Osteoblast (primary cell): ENCODE measurements at regions not wholly inside any gene's neighbourhood (a gene's known extent, or its start where the extent isn't known, plus 50 kb on each side); places are given as distances from the start of the nearest gene placed in this dataset.

Experiments used
- DNase-seq: peaks from one replicate; pipeline ENCODE4 v3.0.0; 2011; ENCODE audit warnings: low spot score, mixed read lengths; ENCODE audit not compliant: insufficient read length; ENCODE audit errors: missing footprints
- H2AFZ ChIP-seq: 2 replicates; pipeline ENCODE4 v1.6.0; 2011; ENCODE audit warnings: mild to moderate bottlenecking, low read length
- H3K27ac ChIP-seq: 2 replicates; pipeline ENCODE4 v1.5.1; 2011; ENCODE audit warnings: mild to moderate bottlenecking, low read depth, low read length, moderate library complexity
- H3K27me3 ChIP-seq: 2 replicates; pipeline ENCODE4 v1.6.0; 2012; ENCODE audit warnings: mild to moderate bottlenecking, control low read depth, inconsistent platforms, low read length, moderate library complexity; ENCODE audit not compliant: insufficient read depth
- H3K36me3 ChIP-seq: 2 replicates; pipeline ENCODE4 v1.5.1; 2011; ENCODE audit warnings: mild to moderate bottlenecking, low read length, control low read depth, moderate library complexity; ENCODE audit not compliant: insufficient read depth
- H3K4me1 ChIP-seq: 2 replicates; pipeline ENCODE4 v1.5.1; 2011; ENCODE audit warnings: mild to moderate bottlenecking, low read length, control low read depth, moderate library complexity; ENCODE audit not compliant: insufficient read depth
- H3K4me2 ChIP-seq: 2 replicates; pipeline ENCODE4 v1.6.0; 2011; ENCODE audit warnings: mild to moderate bottlenecking, low read length; ENCODE audit not compliant: insufficient read depth
- H3K4me3 ChIP-seq: fragments of 200-600 bp; sonication (generic); 3 replicates; pipeline ENCODE4 v1.5.1; 2012; ENCODE audit warnings: mild to moderate bottlenecking, low read length, inconsistent platforms; ENCODE audit not compliant: insufficient read depth
- H3K79me2 ChIP-seq: 2 replicates; pipeline ENCODE4 v1.6.0; 2012; ENCODE audit warnings: mild to moderate bottlenecking, low read length, control low read depth, inconsistent platforms; ENCODE audit not compliant: insufficient read depth
- H3K9me3 ChIP-seq: 2 replicates; pipeline ENCODE4 v1.5.1; 2011; ENCODE audit warnings: low read depth, low read length, control low read depth
- H4K20me1 ChIP-seq: 2 replicates; pipeline ENCODE4 v1.6.0; 2012; ENCODE audit warnings: mild to moderate bottlenecking, low read length, control low read depth; ENCODE audit not compliant: insufficient read depth
- CTCF ChIP-seq: IDR thresholded peaks from 2 replicates; pipeline ENCODE4 v1.5.1; 2011; ENCODE audit warnings: mild to moderate bottlenecking, low read depth, low read length, moderate library complexity; ENCODE audit errors: extremely low read depth

GRCh38 chr14:30131581-30132097 lies 204.0 kb upstream of the PRKD1 start:
- no peaks in the 10 kb centered on the region for H3K27me3 ChIP-seq
- no peaks in the 10 kb centered on the region for H4K20me1 ChIP-seq
- H2AFZ ChIP-seq: no peak overlapping the region
- no peak overlapping the region for H3K4me3 ChIP-seq
- DNase-seq: no peak
- no peaks in the 10 kb centered on the region for H3K4me1 ChIP-seq
- H3K79me2 ChIP-seq: no peaks in the 10 kb centered on the region
- no peak overlapping the region for H3K4me2 ChIP-seq
- H3K9me3 ChIP-seq: no peaks in the 10 kb centered on the region
- TF ChIP-seq CTCF: no peak
- no peak overlapping the region for H3K27ac ChIP-seq
- no peaks in the 10 kb centered on the region for H3K36me3 ChIP-seq

GRCh38 chr14:30132196-30132595 lies 204.5 kb upstream of the PRKD1 start:
- H3K4me2 ChIP-seq: no peak overlapping the region
- DNase-seq: no peak
- H3K27ac ChIP-seq: no peak overlapping the region

GRCh38 chr14:30134936-30135335 lies 207.3 kb upstream of the PRKD1 start:
- no peak for DNase-seq
- H3K4me3 ChIP-seq: no peak overlapping the region
- H3K36me3 ChIP-seq: no peaks in the 10 kb centered on the region
- no peaks in the 10 kb centered on the region for H3K27me3 ChIP-seq
- H3K4me2 ChIP-seq: no peak overlapping the region
- no peaks in the 10 kb centered on the region for H3K79me2 ChIP-seq
- H3K4me1 ChIP-seq: no peaks in the 10 kb centered on the region
- no peaks in the 10 kb centered on the region for H4K20me1 ChIP-seq
- no peaks in the 10 kb centered on the region for H3K9me3 ChIP-seq
- TF ChIP-seq CTCF: no peak
- no peak overlapping the region for H3K27ac ChIP-seq
- H2AFZ ChIP-seq: no peak overlapping the region

More at GRCh38 chr14:30132196-30132595, 204.5 kb upstream of the PRKD1 start:
- Histone ChIP-seq H3K4me1 (no peaks in the 10 kb centered on the region), H3K36me3 (no peaks in the 10 kb centered on the region), H3K9me3 (no peaks in the 10 kb centered on the region), H4K20me1 (no peaks in the 10 kb centered on the region), H2AFZ (no peak overlapping the region), H3K4me3 (no peak overlapping the region), H3K79me2 (no peaks in the 10 kb centered on the region), H3K27me3 (no peaks in the 10 kb centered on the region)
- TF ChIP-seq CTCF: no peak

- no peaks in the 10 kb centered on the region for H3K36me3 ChIP-seq
- H3K9me3 ChIP-seq: no peaks in the 10 kb centered on the region
- no peak overlapping the region for H3K4me3 ChIP-seq
- no peaks in the 10 kb centered on the region for H4K20me1 ChIP-seq
- DNase-seq: no peak
- H3K27me3 ChIP-seq: no peaks in the 10 kb centered on the region
- H2AFZ ChIP-seq: no peak overlapping the region
- no peak for TF ChIP-seq CTCF
- H3K27ac ChIP-seq: no peak overlapping the region
- no peak overlapping the region for H3K4me2 ChIP-seq
- no peaks in the 10 kb centered on the region for H3K79me2 ChIP-seq
- H3K4me1 ChIP-seq: peaks cover 1% of the 10 kb centered on the region
These were observed 210.9 kb upstream of the PRKD1 start for GRCh38 chr14:30138567-30138966.
